Fibroblast of lung (primary cell): ENCODE measurements at regions not wholly inside any gene's neighbourhood (a gene's known extent, or its start where the extent isn't known, plus 50 kb on each side); places are given as distances from the start of the nearest gene placed in this dataset.

Source experiments
- DNase-seq, 2 donors: peaks; one replicate each; pipeline versions ENCODE4 v3.0.0 to v3.0.0-alpha.2; 2010; ENCODE audit warnings: low read depth in 2 of 2
- H2AFZ ChIP-seq: 2 replicates; pipeline ENCODE4 v1.5.1; 2012; ENCODE audit warnings: low read length, control low read depth, inconsistent platforms
- H3K27ac ChIP-seq: 2 replicates; pipeline ENCODE4 v1.5.1; 2011; ENCODE audit warnings: low read length, control low read depth; ENCODE audit not compliant: insufficient read depth
- H3K27me3 ChIP-seq: 2 replicates; pipeline ENCODE4 v1.5.1; 2011; ENCODE audit warnings: mild to moderate bottlenecking, low read length; ENCODE audit not compliant: control insufficient read depth, insufficient read depth
- H3K36me3 ChIP-seq: 2 replicates; pipeline ENCODE4 v1.5.1; 2011; ENCODE audit warnings: low read length; ENCODE audit not compliant: control insufficient read depth, insufficient read depth
- H3K4me1 ChIP-seq: 2 replicates; pipeline ENCODE4 v1.5.1; 2011; ENCODE audit warnings: low read length; ENCODE audit not compliant: control insufficient read depth, insufficient read depth; ENCODE audit errors: extremely low read depth
- H3K4me2 ChIP-seq: 2 replicates; pipeline ENCODE4 v1.5.1; 2011; ENCODE audit warnings: low read length, control low read depth; ENCODE audit not compliant: insufficient read depth; ENCODE audit errors: extremely low read depth
- H3K4me3 ChIP-seq, 4 experiments: fragments of 200-600 bp in 1 of 4; sonication (generic) in 1 of 4; replicated peaks in 1 of 4; 2 replicates each; pipeline ENCODE4 v1.5.1; 2011 to 2016; ENCODE audit warnings: low read length in 4 of 4, low read depth in 3 of 4, mild to moderate bottlenecking in 3 of 4, control low read depth in 2 of 4, inconsistent platforms in 1 of 4, mixed read lengths in 1 of 4; ENCODE audit not compliant: insufficient read depth in 1 of 4; ENCODE audit errors: control extremely low read depth in 1 of 4
- H3K79me2 ChIP-seq: 2 replicates; pipeline ENCODE4 v1.5.1; 2012; ENCODE audit warnings: mild to moderate bottlenecking, low read length, inconsistent platforms; ENCODE audit not compliant: control insufficient read depth, insufficient read depth
- H3K9ac ChIP-seq: 2 replicates; pipeline ENCODE4 v1.5.1; 2011; ENCODE audit warnings: mild to moderate bottlenecking, low read length, control low read depth; ENCODE audit not compliant: insufficient read depth
- H3K9me3 ChIP-seq: 2 replicates; pipeline ENCODE4 v1.5.1; 2012; ENCODE audit warnings: low read depth, low read length; ENCODE audit not compliant: control insufficient read depth, insufficient read depth
- H4K20me1 ChIP-seq: 2 replicates; pipeline ENCODE4 v1.5.1; 2011; ENCODE audit warnings: low read length; ENCODE audit not compliant: control insufficient read depth, insufficient read depth; ENCODE audit errors: extremely low read depth
- CTCF ChIP-seq, 2 donors: IDR thresholded peaks in 1 of 2; conservative IDR thresholded peaks in 1 of 2; 1 replicate in 1 of 2; 2 replicates in 1 of 2; pipeline ENCODE4 v1.5.1; 2011 to 2012; ENCODE audit warnings: low read length in 2 of 2, control low read depth in 1 of 2, inconsistent platforms in 1 of 2, low read depth in 1 of 2, mild to moderate bottlenecking in 1 of 2
- EZH2 ChIP-seq: IDR thresholded peaks from 2 replicates; pipeline ENCODE4 v1.5.1; 2012; ENCODE audit warnings: low read length, control low read depth, mild to moderate bottlenecking; ENCODE audit errors: missing control alignments

GRCh38 chr4:175421506-175421905 is 390.6 kb downstream of the GPM6A start:
- H3K36me3 ChIP-seq, result no peaks in the 10 kb centered on the region
- no peaks in the 10 kb centered on the region for H3K9me3 ChIP-seq
- no peaks in the 10 kb centered on the region for H3K27me3 ChIP-seq
- H2AFZ ChIP-seq, result no peak overlapping the region
- no peaks in the 10 kb centered on the region for H4K20me1 ChIP-seq
- no peak overlapping the region for H3K4me2 ChIP-seq
- H3K4me3 ChIP-seq, result no peak overlapping the region
- H3K9ac ChIP-seq, result no peak overlapping the region
- peaks cover 6% of the 10 kb centered on the region for H3K4me1 ChIP-seq
- TF ChIP-seq CTCF (conservative IDR thresholded peaks at IDR 0.05 in 1 of 2, IDR thresholded peaks at IDR 0.05 in 1 of 2; ENCODE audit: low read depth in 1 of 2, low read length in 2 of 2), result no peak
- TF ChIP-seq EZH2, result no peak
- DNase-seq, result peak; percentile 50 to 74
- H3K27ac ChIP-seq, result no peak overlapping the region
- H3K79me2 ChIP-seq, result no peaks in the 10 kb centered on the region

GRCh38 chr4:175422331-175422730 is 389.7 kb downstream of the GPM6A start:
- Histone ChIP-seq H3K9ac (no peak overlapping the region), H2AFZ (no peak overlapping the region), H3K36me3 (no peaks in the 10 kb centered on the region), H3K79me2 (no peaks in the 10 kb centered on the region), H3K27ac (no peak overlapping the region), H3K4me3 (no peak overlapping the region), H3K9me3 (no peaks in the 10 kb centered on the region), H3K4me2 (no peak overlapping the region), H3K4me1 (peaks cover 6% of the 10 kb centered on the region), H4K20me1 (no peaks in the 10 kb centered on the region), H3K27me3 (no peaks in the 10 kb centered on the region)
- peak; percentile 23 to 78 for DNase-seq
- no peak for TF ChIP-seq EZH2

DNA sequence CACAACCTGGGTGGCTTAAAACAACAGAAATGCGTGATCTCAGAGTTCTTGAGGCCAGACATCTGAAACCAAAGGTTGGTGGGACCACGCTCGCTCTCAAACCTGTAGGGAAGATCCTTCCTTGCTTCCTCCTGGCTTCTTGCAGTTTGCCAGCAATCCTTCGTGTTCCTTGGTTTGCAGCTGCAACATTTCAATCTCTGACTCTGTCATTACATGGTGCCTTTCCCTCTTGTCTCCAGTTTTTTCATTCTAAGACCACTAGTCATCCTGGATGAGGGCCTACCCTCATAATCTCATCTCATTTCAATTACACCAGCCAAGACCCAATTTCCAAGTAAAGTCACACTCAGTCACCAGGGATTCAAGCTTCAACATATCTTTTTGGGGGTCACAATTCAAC is 388.0 kb downstream of the GPM6A start:
- no peaks in the 10 kb centered on the region for H3K79me2 ChIP-seq
- H3K4me1 ChIP-seq, result peaks cover 5% of the 10 kb centered on the region
- no peaks in the 10 kb centered on the region for H3K9me3 ChIP-seq
- H3K27me3 ChIP-seq, result no peaks in the 10 kb centered on the region
- H3K36me3 ChIP-seq, result no peaks in the 10 kb centered on the region
- H3K4me3 ChIP-seq, result no peak overlapping the region
- no peak overlapping the region for H3K27ac ChIP-seq
- DNase-seq, result peak in 1 of 2 donors; percentile 45
- H2AFZ ChIP-seq, result no peak overlapping the region
- H4K20me1 ChIP-seq, result no peaks in the 10 kb centered on the region
- H3K4me2 ChIP-seq, result no peak overlapping the region
- H3K9ac ChIP-seq, result no peak overlapping the region
- TF ChIP-seq EZH2 (no peak), CTCF (conservative IDR thresholded peaks at IDR 0.05 in 1 of 2, IDR thresholded peaks at IDR 0.05 in 1 of 2; ENCODE audit: low read depth in 1 of 2, low read length in 2 of 2) (no peak)

- no peaks in the 10 kb centered on the region for H4K20me1 ChIP-seq
- no peak overlapping the region for H3K4me2 ChIP-seq
- no peak for TF ChIP-seq CTCF (conservative IDR thresholded peaks at IDR 0.05 in 1 of 2, IDR thresholded peaks at IDR 0.05 in 1 of 2; ENCODE audit: low read depth in 1 of 2, low read length in 2 of 2)
- TF ChIP-seq EZH2, result no peak
- no peak overlapping the region for H3K27ac ChIP-seq
- no peaks in the 10 kb centered on the region for H3K27me3 ChIP-seq
- H2AFZ ChIP-seq, result no peak overlapping the region
- H3K36me3 ChIP-seq, result no peaks in the 10 kb centered on the region
- H3K4me1 ChIP-seq, result no peaks in the 10 kb centered on the region
- no peak overlapping the region for H3K9ac ChIP-seq
- no peak for DNase-seq
- no peak overlapping the region for H3K4me3 ChIP-seq
- H3K79me2 ChIP-seq, result no peaks in the 10 kb centered on the region
- H3K9me3 ChIP-seq, result no peaks in the 10 kb centered on the region
Measured at GRCh38 chr4:175427751-175428150, 384.3 kb downstream of the GPM6A start.
